ENCODE measurements at regions not wholly inside any gene's neighbourhood (a gene's known extent, or its start where the extent isn't known, plus 50 kb on each side); places are given as distances from the start of the nearest gene placed in this dataset.

GRCh38 chr4:148730766-148731165, 288.6 kb upstream of the NR3C2 start:
- Histone ChIP-seq H3K27me3 (ENCODE audit: insufficient read depth, low read length) (no peaks in the 10 kb centered on the region), H3K79me2 (ENCODE audit: insufficient read depth, low read length) (no peaks in the 10 kb centered on the region), H3K27ac (ENCODE audit: low read depth, low read length) (no peak overlapping the region), H3K4me3 (ENCODE audit: insufficient read depth, low read length) (no peak overlapping the region), H4K20me1 (ENCODE audit: insufficient read depth, low read length) (no peaks in the 10 kb centered on the region), H3K36me3 (ENCODE audit: insufficient read depth, low read length) (no peaks in the 10 kb centered on the region), H3K9me3 (ENCODE audit: low read depth, low read length) (no peaks in the 10 kb centered on the region), H2AFZ (ENCODE audit: low read length) (no peak overlapping the region), H3K4me2 (ENCODE audit: insufficient read depth, low read length) (no peak overlapping the region), H3K4me1 (ENCODE audit: insufficient read depth, low read length) (no peaks in the 10 kb centered on the region)
- TF ChIP-seq, protein P1, sequence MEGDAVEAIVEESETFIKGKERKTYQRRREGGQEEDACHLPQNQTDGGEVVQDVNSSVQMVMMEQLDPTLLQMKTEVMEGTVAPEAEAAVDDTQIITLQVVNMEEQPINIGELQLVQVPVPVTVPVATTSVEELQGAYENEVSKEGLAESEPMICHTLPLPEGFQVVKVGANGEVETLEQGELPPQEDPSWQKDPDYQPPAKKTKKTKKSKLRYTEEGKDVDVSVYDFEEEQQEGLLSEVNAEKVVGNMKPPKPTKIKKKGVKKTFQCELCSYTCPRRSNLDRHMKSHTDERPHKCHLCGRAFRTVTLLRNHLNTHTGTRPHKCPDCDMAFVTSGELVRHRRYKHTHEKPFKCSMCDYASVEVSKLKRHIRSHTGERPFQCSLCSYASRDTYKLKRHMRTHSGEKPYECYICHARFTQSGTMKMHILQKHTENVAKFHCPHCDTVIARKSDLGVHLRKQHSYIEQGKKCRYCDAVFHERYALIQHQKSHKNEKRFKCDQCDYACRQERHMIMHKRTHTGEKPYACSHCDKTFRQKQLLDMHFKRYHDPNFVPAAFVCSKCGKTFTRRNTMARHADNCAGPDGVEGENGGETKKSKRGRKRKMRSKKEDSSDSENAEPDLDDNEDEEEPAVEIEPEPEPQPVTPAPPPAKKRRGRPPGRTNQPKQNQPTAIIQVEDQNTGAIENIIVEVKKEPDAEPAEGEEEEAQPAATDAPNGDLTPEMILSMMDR (IDR thresholded peaks at IDR 0.05; ENCODE audit: extremely low read depth, low read depth, low read length) = no peak
- DNase-seq (ENCODE audit: insufficient read length, low spot score, missing footprints) = no peak

GRCh38 chr4:148730082-148730640, 287.9 kb upstream of the NR3C2 start:
- Histone ChIP-seq H3K27me3 (ENCODE audit: insufficient read depth, low read length) (no peaks in the 10 kb centered on the region), H2AFZ (ENCODE audit: low read length) (no peak overlapping the region), H3K9me3 (ENCODE audit: low read depth, low read length) (no peaks in the 10 kb centered on the region), H3K4me1 (ENCODE audit: insufficient read depth, low read length) (no peaks in the 10 kb centered on the region), H3K36me3 (ENCODE audit: insufficient read depth, low read length) (no peaks in the 10 kb centered on the region), H3K4me3 (ENCODE audit: insufficient read depth, low read length) (no peak overlapping the region), H4K20me1 (ENCODE audit: insufficient read depth, low read length) (no peaks in the 10 kb centered on the region), H3K4me2 (ENCODE audit: insufficient read depth, low read length) (no peak overlapping the region), H3K27ac (ENCODE audit: low read depth, low read length) (no peak overlapping the region), H3K79me2 (ENCODE audit: insufficient read depth, low read length) (no peaks in the 10 kb centered on the region)
- TF ChIP-seq, protein P1 (IDR thresholded peaks at IDR 0.05; ENCODE audit: extremely low read depth, low read depth, low read length) = no peak
- DNase-seq (ENCODE audit: insufficient read length, low spot score, missing footprints) = no peak

GRCh38 chr4:148717988-148718387, 275.8 kb upstream of the NR3C2 start:
- H3K27me3 ChIP-seq (ENCODE audit: insufficient read depth, low read length) = no peaks in the 10 kb centered on the region
- TF ChIP-seq, protein P1 (IDR thresholded peaks at IDR 0.05; ENCODE audit: extremely low read depth, low read depth, low read length) = no peak
- H3K36me3 ChIP-seq (ENCODE audit: insufficient read depth, low read length) = no peaks in the 10 kb centered on the region
- H3K4me1 ChIP-seq (ENCODE audit: insufficient read depth, low read length) = no peaks in the 10 kb centered on the region
- no peaks in the 10 kb centered on the region for H3K79me2 ChIP-seq (ENCODE audit: insufficient read depth, low read length)
- H3K27ac ChIP-seq (ENCODE audit: low read depth, low read length) = no peak overlapping the region
- H2AFZ ChIP-seq (ENCODE audit: low read length) = no peak overlapping the region
- H3K4me2 ChIP-seq (ENCODE audit: insufficient read depth, low read length) = no peak overlapping the region
- no peaks in the 10 kb centered on the region for H4K20me1 ChIP-seq (ENCODE audit: insufficient read depth, low read length)
- no peak overlapping the region for H3K4me3 ChIP-seq (ENCODE audit: insufficient read depth, low read length)
- no peaks in the 10 kb centered on the region for H3K9me3 ChIP-seq (ENCODE audit: low read depth, low read length)
- DNase-seq (ENCODE audit: insufficient read length, low spot score, missing footprints) = no peak

DNA sequence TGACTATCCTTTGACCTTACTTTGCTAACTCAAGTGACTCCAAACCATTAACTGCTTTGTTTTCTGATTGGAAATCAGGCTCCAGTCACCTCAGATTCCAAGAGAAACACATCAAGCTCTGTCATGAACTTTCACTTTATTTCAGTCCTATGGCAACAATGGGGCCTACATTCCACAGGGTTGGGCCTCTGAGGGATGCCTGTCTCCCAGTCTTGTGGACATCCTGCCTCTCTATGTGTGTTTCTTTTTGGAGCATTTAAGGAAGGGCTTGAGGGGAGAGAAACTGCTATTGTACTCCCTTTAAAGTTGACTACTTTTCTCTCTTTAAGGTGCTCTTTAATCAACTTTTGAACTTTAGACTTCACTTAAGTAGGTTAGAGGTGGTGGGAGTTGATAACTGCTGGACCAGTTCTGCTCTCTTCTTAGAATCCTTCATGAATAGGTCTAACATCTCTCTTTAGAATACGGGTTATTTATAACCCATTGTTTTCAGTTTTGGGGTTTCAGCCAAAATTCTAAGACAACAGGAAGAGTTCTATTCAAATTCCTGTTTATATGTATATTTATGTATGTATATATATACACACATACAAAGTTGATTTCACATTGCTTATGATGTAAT, 274.3 kb upstream of the NR3C2 start:
- no peak overlapping the region for H2AFZ ChIP-seq (ENCODE audit: low read length)
- TF ChIP-seq, protein P1 (IDR thresholded peaks at IDR 0.05; ENCODE audit: extremely low read depth, low read depth, low read length) = no peak
- H4K20me1 ChIP-seq (ENCODE audit: insufficient read depth, low read length) = no peaks in the 10 kb centered on the region
- H3K4me2 ChIP-seq (ENCODE audit: insufficient read depth, low read length) = no peak overlapping the region
- no peaks in the 10 kb centered on the region for H3K9me3 ChIP-seq (ENCODE audit: low read depth, low read length)
- no peak overlapping the region for H3K4me3 ChIP-seq (ENCODE audit: insufficient read depth, low read length)
- no peaks in the 10 kb centered on the region for H3K27me3 ChIP-seq (ENCODE audit: insufficient read depth, low read length)
- no peak for DNase-seq (ENCODE audit: insufficient read length, low spot score, missing footprints)
- H3K4me1 ChIP-seq (ENCODE audit: insufficient read depth, low read length) = no peaks in the 10 kb centered on the region
- H3K27ac ChIP-seq (ENCODE audit: low read depth, low read length) = no peak overlapping the region
- H3K79me2 ChIP-seq (ENCODE audit: insufficient read depth, low read length) = no peaks in the 10 kb centered on the region
- no peaks in the 10 kb centered on the region for H3K36me3 ChIP-seq (ENCODE audit: insufficient read depth, low read length)
